PC-9 (cell line): ENCODE measurements at regions not wholly inside any gene's neighbourhood (a gene's known extent, or its start where the extent isn't known, plus 50 kb on each side); places are given as distances from the start of the nearest gene placed in this dataset.

Experiments used
- BruUV-seq: library from RNA; stranded (reverse); fragments of 400-500 nt; replicated peaks from 2 replicates; lab custom pipeline; 2021; lab: Mats Ljungman, UMichigan
- CTCF ChIA-PET: fragments of 300-600 bp; sonication (Branson Sonifier 250); formaldehyde crosslinking; loops from one replicate; lab custom pipeline; 2022; ENCODE audit warnings: antibody characterized with exemption; lab: Charles Lee
- POLR2A ChIA-PET: fragments of 300-600 bp; sonication (Branson Sonifier 250); formaldehyde crosslinking; loops from one replicate; lab custom pipeline; 2022; ENCODE audit warnings: antibody characterized with exemption; ENCODE audit not compliant: unreplicated experiment; lab: Charles Lee
- DNase-seq, 2 experiments: peaks; one replicate each; pipeline versions ENCODE4 v3.0.0 to v3.0.0-alpha.2; 2015 to 2022; ENCODE audit warnings: mixed read lengths in 1 of 2
- H2AFZ ChIP-seq: fragments of 200-600 bp; sonication (generic); 2 replicates; pipeline ENCODE4 v1.8.1; 2017; ENCODE audit warnings: antibody characterized with exemption
- H3F3A ChIP-seq: fragments of 200-600 bp; sonication (generic); 2 replicates; pipeline ENCODE4 v1.8.1; 2017; ENCODE audit warnings: antibody characterized with exemption, mild to moderate bottlenecking, low read depth; ENCODE audit not compliant: insufficient read depth
- H3K27ac ChIP-seq: fragments of 200-600 bp; sonication (generic); 2 replicates; pipeline ENCODE4 v1.6.1; 2016; ENCODE audit warnings: mixed run types
- H3K27me3 ChIP-seq: fragments of 200-600 bp; sonication (generic); 2 replicates; pipeline ENCODE4 v1.6.1; 2016; ENCODE audit warnings: low read depth, mixed run types; ENCODE audit not compliant: insufficient read depth
- H3K36me3 ChIP-seq: fragments of 200-600 bp; sonication (generic); 2 replicates; pipeline ENCODE4 v1.6.1; 2016; ENCODE audit warnings: low read depth, mixed run types
- H3K4me1 ChIP-seq: fragments of 200-600 bp; sonication (generic); replicated peaks from 2 replicates; pipeline ENCODE4 v1.6.1; 2016; ENCODE audit warnings: mixed run types; ENCODE audit not compliant: insufficient read depth
- H3K4me2 ChIP-seq: fragments of 200-600 bp; sonication (generic); 2 replicates; pipeline ENCODE4 v1.6.1; 2017; ENCODE audit warnings: mixed run types
- H3K4me3 ChIP-seq: fragments of 200-600 bp; sonication (generic); 2 replicates; pipeline ENCODE4 v1.6.1; 2016; ENCODE audit warnings: mixed run types
- H3K79me2 ChIP-seq: fragments of 200-600 bp; sonication (generic); 2 replicates; pipeline ENCODE4 v1.6.1; 2017; ENCODE audit warnings: low read depth, mixed run types
- H3K9me2 ChIP-seq: fragments of 200-600 bp; sonication (generic); 2 replicates; pipeline ENCODE4 v1.8.1; 2017; ENCODE audit warnings: mild to moderate bottlenecking; ENCODE audit not compliant: insufficient read depth
- H3K9me3 ChIP-seq: fragments of 200-600 bp; sonication (generic); 2 replicates; pipeline ENCODE4 v1.8.1; 2016; ENCODE audit warnings: low read depth; ENCODE audit not compliant: insufficient read depth
- H4K20me1 ChIP-seq: fragments of 200-600 bp; sonication (generic); 2 replicates; pipeline ENCODE4 v1.8.1; 2017; ENCODE audit not compliant: insufficient read depth
- CTCF ChIP-seq: fragments of 200-600 bp; sonication (generic); conservative IDR thresholded peaks from 2 replicates; pipeline ENCODE4 v1.6.1; 2017; ENCODE audit warnings: mixed run types, antibody characterized with exemption, mild to moderate bottlenecking, moderate library complexity
- EZH2 ChIP-seq: fragments of 200-600 bp; sonication (generic); IDR thresholded peaks from 2 replicates; pipeline ENCODE4 v1.8.0; 2017; ENCODE audit warnings: antibody characterized with exemption, low read depth
- intact Hi-C: fragments of 100-400 bp; cut with micrococcal nuclease; formaldehyde crosslinking; loops from one replicate; pipeline ENCODE4 v1.10.0; 2022; ENCODE audit not compliant: unreplicated experiment

- no peak for DNase-seq
- TF ChIP-seq CTCF (no peak), EZH2 (no peak)
- H3K36me3 ChIP-seq: no peaks in the 10 kb centered on the region
- no peaks in the 10 kb centered on the region for H3K9me2 ChIP-seq
- H3K27ac ChIP-seq: no peak overlapping the region
- H3K79me2 ChIP-seq: no peaks in the 10 kb centered on the region
- no peaks in the 10 kb centered on the region for H3F3A ChIP-seq
- intact Hi-C loops: loop anchor here (5.0 kb wide), 2 partner anchors 208 to 933 kb away; no protein-coding TSS in a partner anchor
- ChIA-PET CTCF (no interaction called here), POLR2A (no interaction called here)
- no peak overlapping the region for H2AFZ ChIP-seq
- H3K4me3 ChIP-seq: no peak overlapping the region
- H3K27me3 ChIP-seq: no peaks in the 10 kb centered on the region
- no peaks in the 10 kb centered on the region for H4K20me1 ChIP-seq
- H3K4me2 ChIP-seq: no peak overlapping the region
- no peaks in the 10 kb centered on the region for H3K4me1 ChIP-seq
- BruUV-seq: no TSS peak
- no peaks in the 10 kb centered on the region for H3K9me3 ChIP-seq
These were observed 55.2 kb upstream of the RAB18 start for GRCh38 chr10:27448921-27449320.

DNA sequence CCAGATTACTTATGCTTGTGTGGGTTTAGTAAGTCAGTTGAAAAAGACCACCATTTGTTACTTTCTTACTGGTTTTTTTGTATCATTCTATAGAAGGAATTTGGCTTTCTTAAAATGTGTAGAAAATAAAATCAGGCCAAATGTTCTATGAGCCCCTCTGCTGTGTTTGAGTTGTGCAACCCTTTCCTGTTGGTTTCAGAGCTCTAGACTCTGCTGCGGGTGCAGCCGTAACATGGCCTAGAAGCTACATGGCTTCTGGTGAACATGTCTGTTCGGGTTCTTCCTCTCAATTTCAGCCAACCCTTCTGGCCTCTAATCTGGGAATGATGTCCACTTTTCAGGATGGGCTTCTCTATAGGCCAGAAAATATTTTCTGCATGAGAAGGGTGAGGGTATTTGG, 56.6 kb upstream of the RAB18 start:
- intact Hi-C loops: loop anchor here (5.0 kb wide), 2 partner anchors 210 to 935 kb away; no protein-coding TSS in a partner anchor
- ChIA-PET CTCF (interaction anchor here (0.6 kb wide), 1 partner anchor 1951 kb away, joined by 5 read pairs; no protein-coding TSS in a partner anchor), POLR2A (no interaction called here)

DNA sequence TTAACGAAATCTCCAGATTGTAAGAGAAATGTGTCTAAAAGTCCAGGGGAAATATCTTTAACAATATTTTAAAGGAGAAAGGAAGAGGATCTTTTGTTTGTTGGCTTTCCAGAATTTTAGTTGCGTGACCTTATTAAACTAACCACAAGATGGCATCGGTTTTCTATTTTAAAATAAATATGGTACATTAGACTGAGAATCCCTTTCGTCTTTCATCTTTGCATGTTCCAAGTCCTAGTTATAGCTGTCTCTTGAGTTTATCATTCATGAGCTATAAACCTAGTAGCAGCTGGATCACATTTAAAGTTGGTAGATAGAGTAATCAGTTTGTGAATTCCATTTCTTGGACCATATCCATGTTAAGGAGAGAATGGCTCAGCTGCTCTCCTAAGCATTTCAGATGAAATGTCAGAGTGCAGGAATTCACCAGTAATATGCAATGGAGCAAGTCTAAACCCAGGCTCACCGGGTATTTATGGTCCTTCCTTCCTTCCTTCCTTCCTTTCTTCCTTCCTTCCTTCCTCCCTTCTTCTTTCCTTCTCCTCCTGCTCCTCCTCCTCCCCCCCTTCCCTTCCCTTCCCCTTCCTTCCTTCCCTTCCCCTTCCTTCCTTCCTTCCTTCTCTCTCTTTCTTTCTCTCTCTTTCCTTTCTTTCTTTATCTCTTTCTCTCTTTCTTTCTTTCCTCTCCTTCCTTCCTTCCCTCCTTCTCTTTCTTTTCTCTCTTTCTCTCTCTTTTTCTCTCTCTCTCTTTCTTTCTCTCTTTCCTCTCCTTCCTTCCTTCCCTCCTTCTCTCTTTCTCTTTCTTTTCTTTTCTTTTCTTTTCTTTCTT, 57.8 kb upstream of the RAB18 start:
- DNase-seq: no peak
- intact Hi-C loops: loop anchor here (5.0 kb wide), 2 partner anchors 211 to 936 kb away; no protein-coding TSS in a partner anchor
- H3K9me3 ChIP-seq: no peaks in the 10 kb centered on the region
- H3K4me1 ChIP-seq: no peaks in the 10 kb centered on the region
- no peaks in the 10 kb centered on the region for H3K79me2 ChIP-seq
- CTCF ChIA-PET: no interaction called here
- POLR2A ChIA-PET: no interaction called here
- no TSS peak for BruUV-seq
- H3K9me2 ChIP-seq: no peaks in the 10 kb centered on the region
- H3K27ac ChIP-seq: no peak overlapping the region
- peak; percentile 52 for TF ChIP-seq CTCF
- no peak for TF ChIP-seq EZH2
- H4K20me1 ChIP-seq: no peaks in the 10 kb centered on the region
- H3K27me3 ChIP-seq: no peaks in the 10 kb centered on the region
- no peaks in the 10 kb centered on the region for H3K36me3 ChIP-seq
- H2AFZ ChIP-seq: no peak overlapping the region
- no peak overlapping the region for H3K4me2 ChIP-seq
- H3F3A ChIP-seq: no peaks in the 10 kb centered on the region
- no peak overlapping the region for H3K4me3 ChIP-seq

More for the DNA sequence above, 56.6 kb upstream of the RAB18 start:
- Histone ChIP-seq H3K9me2 (no peaks in the 10 kb centered on the region), H3K27me3 (no peaks in the 10 kb centered on the region), H3K4me3 (no peak overlapping the region), H3K27ac (no peak overlapping the region), H3K36me3 (no peaks in the 10 kb centered on the region), H3K79me2 (no peaks in the 10 kb centered on the region), H2AFZ (no peak overlapping the region), H3K4me1 (no peaks in the 10 kb centered on the region), H3K4me2 (no peak overlapping the region), H4K20me1 (no peaks in the 10 kb centered on the region), H3K9me3 (no peaks in the 10 kb centered on the region), H3F3A (no peaks in the 10 kb centered on the region)
- no peak for TF ChIP-seq CTCF
- TF ChIP-seq EZH2: no peak
- BruUV-seq: no TSS peak
- DNase-seq: no peak
